Kidney (tissue), 13 donors: ENCODE measurements at regions not wholly inside any gene's neighbourhood (a gene's known extent, or its start where the extent isn't known, plus 50 kb on each side); places are given as distances from the start of the nearest gene placed in this dataset.
A peak's percentile ranks its signal among the peaks of the same experiment; 100 is the strongest.

Experiments used
- DNase-seq, 5 donors: peaks; one replicate each; pipeline ENCODE4 v3.0.0-alpha.2; 2013 to 2020
- FAIRE-seq: peaks from 2 replicates; lab custom pipeline; 2012; peaks lifted over from hg19 to GRCh38; lab: Jason Lieb, UNC
- H3K27ac ChIP-seq, 2 donors: one replicate each; pipeline ENCODE4 v1.7.0; 2013; ENCODE audit warnings: low read depth in 2 of 2, low read length in 2 of 2, inconsistent platforms in 1 of 2
- H3K27me3 ChIP-seq: one replicate; pipeline ENCODE4 v1.7.1; 2013; ENCODE audit warnings: low read length, inconsistent platforms; ENCODE audit not compliant: control insufficient read depth, insufficient read depth
- H3K36me3 ChIP-seq, 3 donors: one replicate each; pipeline versions ENCODE4 v1.7.0 to v1.7.1; 2013; ENCODE audit warnings: low read length in 3 of 3, control low read depth in 1 of 3, inconsistent platforms in 1 of 3; ENCODE audit not compliant: insufficient read depth in 3 of 3, control insufficient read depth in 2 of 3
- H3K4me1 ChIP-seq, 3 donors: one replicate each; pipeline versions ENCODE4 v1.7.0 to v1.7.1; 2013; ENCODE audit warnings: low read length in 3 of 3, inconsistent platforms in 1 of 3, low read depth in 1 of 3; ENCODE audit not compliant: control insufficient read depth in 2 of 3, insufficient read depth in 2 of 3
- H3K4me3 ChIP-seq, 3 donors: one replicate each; pipeline versions ENCODE4 v1.7.0 to v1.8.1; 2013; ENCODE audit warnings: low read length in 3 of 3, control low read depth in 1 of 3, inconsistent platforms in 1 of 3
- H3K9ac ChIP-seq, 3 donors: one replicate each; pipeline versions ENCODE4 v1.7.0 to v1.7.1; 2013; ENCODE audit warnings: low read length in 3 of 3, control low read depth in 1 of 3, inconsistent platforms in 1 of 3
- H3K9me3 ChIP-seq, 3 donors: one replicate each; pipeline versions ENCODE4 v1.7.0 to v1.7.1; 2013; ENCODE audit warnings: low read length in 3 of 3, control low read depth in 1 of 3, inconsistent platforms in 1 of 3; ENCODE audit not compliant: control insufficient read depth in 2 of 3, insufficient read depth in 1 of 3
- CTCF ChIP-seq: IDR thresholded peaks from 3 replicates; pipeline ENCODE4 v1.5.1; 2012; ENCODE audit warnings: mild to moderate bottlenecking, moderate library complexity, borderline replicate concordance; ENCODE audit not compliant: insufficient read depth; ENCODE audit errors: extremely low read depth
- intact Hi-C: fragments of 100-400 bp; cut with DNase I; formaldehyde crosslinking; loops from one replicate; pipeline ENCODE4 v1.11.1; 2022
- donor health status: control.
- donor health status: control.
- donor health status: control.
- donor health status: control.
- donor health status: control.
- donor health status: DM: yes; HTN: yes; CAD: no.
- donor health status: Normal renal cell carcinoma (clear cell type).

GRCh38 chr6:95328231-95328630 is 249.1 kb upstream of the MANEA start:
- FAIRE-seq: no peak

GRCh38 chr6:95352064-95352795 is 225.1 kb upstream of the MANEA start:
- no peak overlapping the region for H3K4me3 ChIP-seq
- H3K27ac ChIP-seq: no peak overlapping the region
- no peak overlapping the region for H3K9ac ChIP-seq
- TF ChIP-seq CTCF: no peak
- no peaks in the 10 kb centered on the region for H3K27me3 ChIP-seq
- no peaks in the 10 kb centered on the region for H3K9me3 ChIP-seq
- no peaks in the 10 kb centered on the region for H3K36me3 ChIP-seq
- DNase-seq: no peak
- intact Hi-C loops: no loop called here
- no peaks in the 10 kb centered on the region for H3K4me1 ChIP-seq
- no peak for FAIRE-seq

More at GRCh38 chr6:95328231-95328630, 249.1 kb upstream of the MANEA start:
- Histone ChIP-seq H3K4me3 (no peak overlapping the region), H3K9ac (no peak overlapping the region), H3K9me3 (no peaks in the 10 kb centered on the region), H3K36me3 (no peaks in the 10 kb centered on the region), H3K4me1 (no peaks in the 10 kb centered on the region), H3K27ac (no peak overlapping the region), H3K27me3 (no peaks in the 10 kb centered on the region)
- DNase-seq: no peak
- TF ChIP-seq CTCF: no peak
- intact Hi-C loops: no loop called here

GRCh38 chr6:95354551-95354950 is 222.8 kb upstream of the MANEA start:
- Histone ChIP-seq H3K27me3 (no peaks in the 10 kb centered on the region), H3K27ac (no peak overlapping the region), H3K36me3 (no peaks in the 10 kb centered on the region), H3K4me1 (no peaks in the 10 kb centered on the region), H3K9ac (no peak overlapping the region), H3K9me3 (no peaks in the 10 kb centered on the region), H3K4me3 (no peak overlapping the region)
- DNase-seq (peak in 1 of 5 donors; percentile 49), FAIRE-seq (no peak)
- intact Hi-C loops: no loop called here
- TF ChIP-seq CTCF: no peak
